HCT116 (cell line): ENCODE measurements at regions not wholly inside any gene's neighbourhood (a gene's known extent, or its start where the extent isn't known, plus 50 kb on each side); places are given as distances from the start of the nearest gene placed in this dataset.

Experiments used
- ATAC-seq: fragments of 200-7000 bp; cut with Tn5 transposase; 2 replicates; pipeline ENCODE4 v1.9.1; 2020; ENCODE audit warnings: mild to moderate bottlenecking, moderate library complexity
- BruUV-seq: library from RNA; stranded (reverse); fragments of 400-500 nt; replicated peaks from 2 replicates; lab custom pipeline; 2021; lab: Mats Ljungman, UMichigan
- CTCF ChIA-PET: fragments of 300-600 bp; sonication (Branson Sonifier 250); formaldehyde crosslinking; loops from one replicate; lab custom pipeline; 2021; ENCODE audit warnings: antibody characterized with exemption; lab: Charles Lee
- POLR2A ChIA-PET: fragments of 300-600, 350-600 bp; sonication (Branson Sonifier 250); formaldehyde crosslinking; loops from one replicate; lab custom pipeline; 2021; ENCODE audit warnings: antibody characterized with exemption; lab: Charles Lee
- RAD21 ChIA-PET, 2 experiments: fragments of 300-600 bp; sonication (Branson Sonifier 250); formaldehyde crosslinking; loops; one replicate each; lab custom pipeline; 2023; ENCODE audit warnings: low total read pairs in 2 of 2; ENCODE audit not compliant: uncharacterized antibody in 2 of 2, unreplicated experiment in 2 of 2, low non-redundant PET in 1 of 2; lab: Charles Lee
- DNase-seq: peaks from one replicate; pipeline ENCODE4 v3.0.0-alpha.2; 2010; ENCODE audit warnings: low read depth, low spot score
- H2AFZ ChIP-seq: fragments of 200-600 bp; shearing (Covaris generic), sonication (generic); 2 replicates; pipeline ENCODE4 v1.6.1; 2017; ENCODE audit warnings: low read depth, mixed run types, mixed read lengths, antibody characterized with exemption, low read length; ENCODE audit not compliant: poor library complexity, severe bottlenecking
- H3K27ac ChIP-seq: 2 replicates; pipeline ENCODE4 v1.5.1; 2012; ENCODE audit warnings: low read depth, low read length
- H3K27me3 ChIP-seq: fragments of 200-600 bp; sonication (generic); 2 replicates; pipeline ENCODE4 v1.6.1; 2016; ENCODE audit warnings: mixed run types, low read length, mixed read lengths; ENCODE audit not compliant: insufficient read depth
- H3K36me3 ChIP-seq, 2 experiments: fragments of 200-500 bp in 1 of 2; fragments of 200-600 bp in 1 of 2; sonication (Bioruptor generic) in 1 of 2; sonication (generic) in 1 of 2; 2 replicates each; pipeline versions ENCODE4 v1.5.1 to v1.6.1; 2014 to 2016; ENCODE audit warnings: low read length in 2 of 2, inconsistent platforms in 1 of 2, mixed read lengths in 1 of 2, mixed run types in 1 of 2; ENCODE audit not compliant: insufficient read depth in 2 of 2, control insufficient read depth in 1 of 2
- H3K4me1 ChIP-seq, 2 experiments: fragments of 200-600 bp in 1 of 2; sonication (generic) in 1 of 2; 2 replicates each; pipeline versions ENCODE4 v1.5.1 to v1.6.1; 2012 to 2017; ENCODE audit warnings: low read length in 2 of 2, inconsistent platforms in 1 of 2, mild to moderate bottlenecking in 1 of 2, mixed read lengths in 1 of 2, mixed run types in 1 of 2, moderate library complexity in 1 of 2; ENCODE audit not compliant: insufficient read depth in 2 of 2, control insufficient read depth in 1 of 2
- H3K4me2 ChIP-seq: fragments of 200-600 bp; sonication (generic); 2 replicates; pipeline ENCODE4 v1.6.1; 2017; ENCODE audit warnings: mixed run types, low read length, mixed read lengths
- H3K4me3 ChIP-seq, 2 experiments: fragments of 200-600 bp in 1 of 2; sonication (generic) in 1 of 2; replicated peaks in 1 of 2; 2 replicates each; pipeline ENCODE4 v1.5.1; 2011 to 2016; ENCODE audit warnings: low read length in 2 of 2, control low read depth in 1 of 2, low read depth in 1 of 2, mild to moderate bottlenecking in 1 of 2, mixed read lengths in 1 of 2, mixed run types in 1 of 2
- H3K79me2 ChIP-seq: fragments of 200-600 bp; sonication (generic); 2 replicates; pipeline ENCODE4 v1.6.1; 2017; ENCODE audit warnings: mild to moderate bottlenecking, mixed run types, low read length, moderate library complexity, mixed read lengths; ENCODE audit not compliant: insufficient read depth
- H3K9ac ChIP-seq: fragments of 200-600 bp; sonication (generic); 2 replicates; pipeline ENCODE4 v1.6.1; 2016; ENCODE audit warnings: low read length, mixed read lengths
- H3K9me2 ChIP-seq: fragments of 200-600 bp; sonication (generic), shearing (Covaris generic); 2 replicates; pipeline ENCODE4 v1.6.1; 2017; ENCODE audit warnings: mixed run types, mild to moderate bottlenecking, moderate library complexity; ENCODE audit not compliant: insufficient read depth
- H3K9me3 ChIP-seq, 2 experiments: fragments of 200-500 bp in 1 of 2; fragments of 200-600 bp in 1 of 2; sonication (Bioruptor generic) in 1 of 2; sonication (generic) in 1 of 2; 2 replicates each; pipeline ENCODE4 v1.6.1; 2014 to 2017; ENCODE audit warnings: low read length in 2 of 2, mixed read lengths in 2 of 2, inconsistent platforms in 1 of 2, low read depth in 1 of 2, mild to moderate bottlenecking in 1 of 2, mixed run types in 1 of 2, moderate library complexity in 1 of 2; ENCODE audit not compliant: control insufficient read depth in 1 of 2, insufficient read depth in 1 of 2
- H4K20me1 ChIP-seq: fragments of 200-600 bp; sonication (generic), shearing (Covaris generic); 2 replicates; pipeline ENCODE4 v1.6.1; 2017; ENCODE audit warnings: mixed run types, mild to moderate bottlenecking, moderate library complexity; ENCODE audit not compliant: insufficient read depth
- ATF3 ChIP-seq: IDR thresholded peaks from 2 replicates; pipeline ENCODE4 v1.6.1; 2012
- CBX3 ChIP-seq: IDR thresholded peaks from 2 replicates; pipeline ENCODE4 v1.6.1; 2012; ENCODE audit warnings: low read depth
- CEBPB ChIP-seq: IDR thresholded peaks from 2 replicates; pipeline ENCODE4 v1.6.1; 2012; ENCODE audit warnings: low read depth
- EGR1 ChIP-seq: IDR thresholded peaks from 2 replicates; pipeline ENCODE4 v1.6.1; 2012; ENCODE audit warnings: low read depth
- EZH2 ChIP-seq: fragments of 200-600 bp; sonication (generic); IDR thresholded peaks from 2 replicates; pipeline ENCODE4 v1.6.1; 2017; ENCODE audit warnings: antibody characterized with exemption, mixed run types
- EZH2phosphoT487 ChIP-seq: fragments of 200-600 bp; IDR thresholded peaks from 2 replicates; pipeline ENCODE4 v1.6.1; 2018; ENCODE audit warnings: antibody characterized with exemption, borderline replicate concordance
- FOSL1 ChIP-seq: IDR thresholded peaks from 2 replicates; pipeline ENCODE4 v1.6.1; 2012; ENCODE audit warnings: low read depth
- JUND ChIP-seq: IDR thresholded peaks from 2 replicates; pipeline ENCODE4 v1.6.1; 2012
- MAX ChIP-seq: IDR thresholded peaks from 2 replicates; pipeline ENCODE4 v1.6.1; 2012
- POLR2A ChIP-seq: IDR thresholded peaks from 2 replicates; pipeline ENCODE4 v1.7.0; 2011; ENCODE audit warnings: borderline replicate concordance; ENCODE audit not compliant: insufficient read depth, insufficient read length; ENCODE audit errors: extremely low read depth
- POLR2AphosphoS5 ChIP-seq: IDR thresholded peaks from 2 replicates; pipeline ENCODE4 v1.6.1; 2011; ENCODE audit warnings: mild to moderate bottlenecking, low read depth, low read length, moderate library complexity
- RAD21 ChIP-seq: IDR thresholded peaks from 2 replicates; pipeline ENCODE4 v1.6.1; 2012; ENCODE audit warnings: low read depth, mild to moderate bottlenecking
- REST ChIP-seq: IDR thresholded peaks from 2 replicates; pipeline ENCODE4 v1.6.1; 2012; ENCODE audit warnings: low read depth
- SP1 ChIP-seq: IDR thresholded peaks from 2 replicates; pipeline ENCODE4 v1.6.1; 2012; ENCODE audit warnings: low read depth
- SRF ChIP-seq: IDR thresholded peaks from 2 replicates; pipeline ENCODE4 v1.6.1; 2012; ENCODE audit warnings: low read depth
- TCF7L2 ChIP-seq: IDR thresholded peaks from 2 replicates; pipeline ENCODE4 v1.7.0; 2011; ENCODE audit warnings: borderline replicate concordance, inconsistent platforms; ENCODE audit not compliant: insufficient read depth, insufficient read length; ENCODE audit errors: extremely low read depth
- YY1 ChIP-seq: IDR thresholded peaks from 2 replicates; pipeline ENCODE4 v1.6.1; 2011; ENCODE audit warnings: low read length, low read depth, moderate library complexity, mild to moderate bottlenecking; ENCODE audit not compliant: insufficient replicate concordance; ENCODE audit errors: extremely low read depth
- ZFX ChIP-seq: fragments of 450-650 bp; IDR thresholded peaks from 2 replicates; pipeline ENCODE4 v1.6.1; 2017
- ZNF274 ChIP-seq: fragments of 200-500 bp; sonication (Bioruptor generic); IDR thresholded peaks from 2 replicates; pipeline ENCODE4 v1.6.1; 2014; ENCODE audit warnings: mild to moderate bottlenecking, low read depth, low read length, inconsistent platforms
- intact Hi-C: fragments of 100-400 bp; cut with micrococcal nuclease; formaldehyde crosslinking; loops from 2 replicates; pipeline ENCODE4 v1.10.0; 2022

DNA sequence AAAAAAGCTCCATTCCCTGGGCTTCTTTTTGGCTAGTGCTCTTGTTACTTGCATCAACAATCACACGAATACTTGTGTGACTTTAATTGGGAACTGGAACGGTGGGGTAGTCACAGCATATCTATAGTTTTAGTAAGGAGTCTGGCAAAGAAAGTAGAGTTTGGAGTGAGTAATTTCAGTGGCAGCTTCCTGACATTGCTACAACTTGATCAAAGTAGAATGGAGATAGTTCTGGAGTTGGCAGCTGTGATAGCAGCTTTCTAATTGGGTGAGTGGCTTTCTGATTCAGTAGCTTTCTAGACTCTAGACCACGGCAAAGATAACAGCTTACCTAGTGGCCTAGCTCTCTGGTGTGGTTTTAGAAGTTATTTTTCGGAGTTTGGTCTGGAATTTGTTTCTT lies 475.0 kb downstream of the TUSC7 start:
- TF ChIP-seq EGR1: no peak
- no peak for TF ChIP-seq TCF7L2
- no peak for TF ChIP-seq FOSL1
- TF ChIP-seq SP1: no peak
- TF ChIP-seq EZH2: no peak
- TF ChIP-seq SRF: no peak
- TF ChIP-seq MAX: no peak
- TF ChIP-seq YY1: no peak
- no peak for TF ChIP-seq EZH2phosphoT487
- no peak for TF ChIP-seq CEBPB
- no peak for ATAC-seq
- CTCF ChIA-PET: no interaction called here

DNA sequence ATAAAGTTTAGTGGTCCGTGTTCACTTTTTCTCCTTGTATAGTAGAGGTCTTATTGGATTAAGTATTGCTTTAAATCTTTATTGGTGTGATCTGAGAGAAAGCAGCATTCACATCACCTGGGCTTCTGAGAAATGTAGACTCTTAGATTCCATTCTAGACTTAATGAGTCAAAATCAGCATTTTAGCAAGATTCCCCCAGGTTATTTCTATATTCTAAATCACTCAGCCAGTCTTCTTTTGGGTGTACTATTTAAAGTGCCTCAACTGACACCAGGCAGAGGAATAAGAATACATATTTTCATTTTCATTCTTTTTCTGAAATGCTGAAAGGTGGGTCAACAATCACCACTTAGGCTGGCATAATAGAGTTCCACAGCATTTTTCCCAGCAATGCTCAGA lies 481.7 kb downstream of the TUSC7 start:
- ATAC-seq (no peak), DNase-seq (no peak)
- H3K4me1 ChIP-seq: no peaks in the 10 kb centered on the region
- no peaks in the 10 kb centered on the region for H3K36me3 ChIP-seq
- H3K9me2 ChIP-seq: no peaks in the 10 kb centered on the region
- H2AFZ ChIP-seq: no peak overlapping the region
- no peak overlapping the region for H3K4me2 ChIP-seq
- intact Hi-C loops: no loop called here
- H3K9ac ChIP-seq: no peak overlapping the region
- H3K27me3 ChIP-seq: no peaks in the 10 kb centered on the region
- H3K79me2 ChIP-seq: no peaks in the 10 kb centered on the region
- H3K4me3 ChIP-seq: no peak overlapping the region
- POLR2A ChIA-PET: no interaction called here
- CTCF ChIA-PET: no interaction called here
- RAD21 ChIA-PET: no interaction called here
- no peaks in the 10 kb centered on the region for H4K20me1 ChIP-seq
- H3K9me3 ChIP-seq: no peaks in the 10 kb centered on the region; a peak in 1 of 4 replicates
- H3K27ac ChIP-seq: no peak overlapping the region
- BruUV-seq: no TSS peak
- TF ChIP-seq RAD21 (no peak), ATF3 (no peak), YY1 (no peak), FOSL1 (no peak), POLR2AphosphoS5 (no peak), TCF7L2 (no peak), SP1 (no peak), ZNF274 (no peak), EZH2phosphoT487 (no peak), EZH2 (no peak), SRF (no peak), POLR2A (no peak), REST (no peak), MAX (no peak), ZFX (no peak), JUND (no peak), CBX3 (no peak)

More for the DNA sequence above, 475.0 kb downstream of the TUSC7 start:
- Histone ChIP-seq H3K9me2 (no peaks in the 10 kb centered on the region), H3K36me3 (no peaks in the 10 kb centered on the region), H3K27ac (no peak overlapping the region), H3K4me1 (no peaks in the 10 kb centered on the region), H3K9ac (no peak overlapping the region), H4K20me1 (no peaks in the 10 kb centered on the region), H3K9me3 (no peaks in the 10 kb centered on the region; a peak in 1 of 4 replicates), H3K4me2 (no peak overlapping the region), H2AFZ (no peak overlapping the region), H3K79me2 (no peaks in the 10 kb centered on the region), H3K4me3 (no peak overlapping the region), H3K27me3 (no peaks in the 10 kb centered on the region)
- ChIA-PET POLR2A (no interaction called here), RAD21 (no interaction called here)
- BruUV-seq: no TSS peak
- intact Hi-C loops: no loop called here
- no peak for DNase-seq
